Right lobe of liver (tissue), 6 donors: ENCODE measurements at regions not wholly inside any gene's neighbourhood (a gene's known extent, or its start where the extent isn't known, plus 50 kb on each side); places are given as distances from the start of the nearest gene placed in this dataset.

Experiments used
- ATAC-seq, 4 donors: fragments of 200-7000 bp; cut with Tn5 transposase; one replicate each; pipeline ENCODE4 v1.9.1; 2020; ENCODE audit warnings: mild to moderate bottlenecking in 4 of 4, moderate library complexity in 4 of 4
- DNase-seq, 3 donors: peaks; one replicate each; pipeline ENCODE4 v3.0.0-alpha.2; 2020
- H3K27ac ChIP-seq, 3 donors: fragments of 200-600 bp; one replicate each; pipeline ENCODE4 v1.8.0; 2022
- H3K27me3 ChIP-seq, 2 donors: fragments of 200-600 bp; one replicate each; pipeline ENCODE4 v1.8.0; 2022
- H3K36me3 ChIP-seq, 4 donors: fragments of 200-600 bp; sonication (generic) in 1 of 4; one replicate each; pipeline versions ENCODE4 v1.5.1 to v1.8.0; 2017 to 2022; ENCODE audit warnings: control low read depth in 1 of 4
- H3K4me1 ChIP-seq, 4 donors: fragments of 200-600 bp; sonication (generic) in 1 of 4; one replicate each; pipeline versions ENCODE4 v1.5.1 to v1.8.0; 2017 to 2022; ENCODE audit warnings: control low read depth in 1 of 4
- H3K4me3 ChIP-seq, 3 donors: fragments of 200-600 bp; one replicate each; pipeline ENCODE4 v1.8.0; 2022
- H3K9me3 ChIP-seq, 4 donors: fragments of 200-600 bp; sonication (generic) in 1 of 4; one replicate each; pipeline versions ENCODE4 v1.5.1 to v1.8.0; 2017 to 2022; ENCODE audit warnings: control low read depth in 1 of 4
- POLR2A ChIP-seq: fragments of 450-650 bp; IDR thresholded peaks from one replicate; pipeline ENCODE4 v1.6.1; 2017; ENCODE audit warnings: antibody characterized with exemption, mild to moderate bottlenecking
- WGBS: methylation state at CpG from one replicate; pipeline ENCODE4 v1.1.6; 2018; ENCODE audit warnings: low coverage, low lambda C conversion rate; ENCODE audit not compliant: insufficient coverage; ENCODE audit errors: missing lambda C conversion rate; 5-methylcytosine and 5-hydroxymethylcytosine counted together
- intact Hi-C, 2 donors: fragments of 100-400 bp; cut with DNase I; formaldehyde crosslinking; loops; one replicate each; pipeline versions ENCODE4 v1.11.2 to v1.14.1; 2022
- TF ChIP-seq, protein P1 (sequence below), 4 donors: fragments of 200-600 bp in 3 of 4; fragments of 450-650 bp in 1 of 4; IDR thresholded peaks; one replicate each; pipeline versions ENCODE4 v1.5.1 to v1.8.0; 2016 to 2022; ENCODE audit warnings: antibody characterized with exemption in 4 of 4, mild to moderate bottlenecking in 2 of 4
- donor health status: DM: no; HTN: yes; CAD: no.
- donor health status: DM: no; HTN: no; CAD: no.
- donor health status: DM: no; HTN: no; CAD: no.
- donor health status: DM: no; HTN: yes; CAD: no.
- donor health status: DM: no; HTN: yes; CAD: no.

GRCh38 chrX:39730662-39731329 lies 367.0 kb downstream of the BCOR start:
- 20% methylated on average over 19 of the region's 19 CpGs for WGBS
- Histone ChIP-seq H3K27me3 (peaks cover 0 to 14% of the 10 kb centered on the region in 2 donors), H3K27ac (no peak overlapping the region), H3K36me3 (no peaks in the 10 kb centered on the region), H3K4me1 (peaks cover 0 to 10% (median 4%) of the 10 kb centered on the region in 4 donors), H3K4me3 (no peak overlapping the region), H3K9me3 (no peaks in the 10 kb centered on the region)
- DNase-seq (peak; percentile 59 to 65 (median 64)), ATAC-seq (peak; percentile 72 to 81 (median 78))
- intact Hi-C loops: no loop called here
- TF ChIP-seq POLR2A: no peak
- TF ChIP-seq, protein P1, sequence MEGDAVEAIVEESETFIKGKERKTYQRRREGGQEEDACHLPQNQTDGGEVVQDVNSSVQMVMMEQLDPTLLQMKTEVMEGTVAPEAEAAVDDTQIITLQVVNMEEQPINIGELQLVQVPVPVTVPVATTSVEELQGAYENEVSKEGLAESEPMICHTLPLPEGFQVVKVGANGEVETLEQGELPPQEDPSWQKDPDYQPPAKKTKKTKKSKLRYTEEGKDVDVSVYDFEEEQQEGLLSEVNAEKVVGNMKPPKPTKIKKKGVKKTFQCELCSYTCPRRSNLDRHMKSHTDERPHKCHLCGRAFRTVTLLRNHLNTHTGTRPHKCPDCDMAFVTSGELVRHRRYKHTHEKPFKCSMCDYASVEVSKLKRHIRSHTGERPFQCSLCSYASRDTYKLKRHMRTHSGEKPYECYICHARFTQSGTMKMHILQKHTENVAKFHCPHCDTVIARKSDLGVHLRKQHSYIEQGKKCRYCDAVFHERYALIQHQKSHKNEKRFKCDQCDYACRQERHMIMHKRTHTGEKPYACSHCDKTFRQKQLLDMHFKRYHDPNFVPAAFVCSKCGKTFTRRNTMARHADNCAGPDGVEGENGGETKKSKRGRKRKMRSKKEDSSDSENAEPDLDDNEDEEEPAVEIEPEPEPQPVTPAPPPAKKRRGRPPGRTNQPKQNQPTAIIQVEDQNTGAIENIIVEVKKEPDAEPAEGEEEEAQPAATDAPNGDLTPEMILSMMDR (IDR thresholded peaks at IDR 0.05): peak; percentile 45 to 59 (median 50)

- H3K27me3 ChIP-seq: peaks cover 0 to 14% of the 10 kb centered on the region in 2 donors
- DNase-seq (no peak), ATAC-seq (no peak)
- H3K27ac ChIP-seq: no peak overlapping the region
- TF ChIP-seq, protein P1 (IDR thresholded peaks at IDR 0.05): no peak
- TF ChIP-seq POLR2A: no peak
- H3K9me3 ChIP-seq: no peaks in the 10 kb centered on the region
- peaks cover 0 to 14% (median 4%) of the 10 kb centered on the region in 4 donors for H3K4me1 ChIP-seq
- no peaks in the 10 kb centered on the region for H3K36me3 ChIP-seq
- intact Hi-C loops: no loop called here
- 58% methylated on average over 2 of the region's 6 CpGs for WGBS
- no peak overlapping the region for H3K4me3 ChIP-seq
Measured at GRCh38 chrX:39731330-39731667, 366.5 kb downstream of the BCOR start.

GRCh38 chrX:39731735-39732134 lies 366.0 kb downstream of the BCOR start:
- ATAC-seq (no peak), DNase-seq (no peak)
- no peaks in the 10 kb centered on the region for H3K36me3 ChIP-seq
- H3K27ac ChIP-seq: no peak overlapping the region
- TF ChIP-seq, protein P1 (IDR thresholded peaks at IDR 0.05): no peak
- no peak for TF ChIP-seq POLR2A
- H3K4me1 ChIP-seq: peaks cover 0 to 17% (median 4%) of the 10 kb centered on the region in 4 donors
- intact Hi-C loops: no loop called here
- H3K4me3 ChIP-seq: no peak overlapping the region
- H3K27me3 ChIP-seq: peaks cover 0 to 14% of the 10 kb centered on the region in 2 donors
- no peaks in the 10 kb centered on the region for H3K9me3 ChIP-seq
- 49% methylated on average over 4 of the region's 4 CpGs for WGBS

GRCh38 chrX:39733745-39734144 lies 364.0 kb downstream of the BCOR start:
- peaks cover 0 to 17% (median 4%) of the 10 kb centered on the region in 4 donors for H3K4me1 ChIP-seq
- peaks cover 0 to 14% of the 10 kb centered on the region in 2 donors for H3K27me3 ChIP-seq
- no peaks in the 10 kb centered on the region for H3K9me3 ChIP-seq
- no peak overlapping the region for H3K27ac ChIP-seq
- DNase-seq (no peak), ATAC-seq (no peak)
- intact Hi-C loops: no loop called here
- 50% methylated on average over 1 of the region's 1 CpG for WGBS
- H3K4me3 ChIP-seq: no peak overlapping the region
- no peaks in the 10 kb centered on the region for H3K36me3 ChIP-seq
- TF ChIP-seq, protein P1 (IDR thresholded peaks at IDR 0.05): no peak
- no peak for TF ChIP-seq POLR2A
